ENCODE measurements at regions not wholly inside any gene's neighbourhood (a gene's known extent, or its start where the extent isn't known, plus 50 kb on each side); places are given as distances from the start of the nearest gene placed in this dataset.
"Not testable (repeated sequence)": the region's sequence is repeated elsewhere in the genome, so short reads cannot be mapped to it uniquely, and the experiment has no call there.

DNA sequence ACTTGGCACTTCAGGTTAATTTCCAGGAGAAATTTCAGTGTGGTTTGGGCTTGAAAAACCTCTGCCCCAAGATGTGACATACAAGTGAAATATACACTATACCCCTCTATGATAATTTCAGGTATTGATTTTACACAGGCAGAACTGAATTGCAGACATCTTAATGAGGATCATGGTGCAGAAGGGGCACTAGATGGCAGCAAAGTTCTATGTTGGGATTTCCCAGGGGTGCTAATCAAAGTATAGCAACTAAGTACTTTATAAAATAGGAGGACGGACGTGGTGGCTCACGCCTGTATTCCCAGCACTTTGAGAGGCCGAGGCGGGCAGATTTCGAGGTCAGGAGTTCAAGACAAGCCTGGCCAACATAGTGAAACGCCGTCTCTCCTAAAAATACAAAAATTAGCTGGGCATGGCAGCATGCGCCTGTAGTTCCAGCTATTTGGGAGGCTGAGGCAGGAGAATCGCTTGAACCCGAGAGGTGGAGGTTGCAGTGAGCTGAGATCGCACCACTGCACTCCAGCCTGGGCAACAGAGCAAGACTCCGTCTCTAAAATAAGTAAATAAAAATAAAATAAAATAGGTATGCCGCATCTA is 555.7 kb downstream of the ETS1 start:
- H3K4me1 ChIP-seq; H3K36me3 ChIP-seq; H3K9me3 ChIP-seq; DNase-seq; intact Hi-C loops (cut with DNase I); H3K4me3 ChIP-seq; H3K27ac ChIP-seq: not testable (repeated sequence)
- peaks cover 0 to 28% (median 0%) of the 10 kb centered on the region in 4 donors for H3K27me3 ChIP-seq
- WGBS, 2 donors: 51 to 52% methylated on average over 14 of the region's 14 CpGs
- TF ChIP-seq, protein P1, sequence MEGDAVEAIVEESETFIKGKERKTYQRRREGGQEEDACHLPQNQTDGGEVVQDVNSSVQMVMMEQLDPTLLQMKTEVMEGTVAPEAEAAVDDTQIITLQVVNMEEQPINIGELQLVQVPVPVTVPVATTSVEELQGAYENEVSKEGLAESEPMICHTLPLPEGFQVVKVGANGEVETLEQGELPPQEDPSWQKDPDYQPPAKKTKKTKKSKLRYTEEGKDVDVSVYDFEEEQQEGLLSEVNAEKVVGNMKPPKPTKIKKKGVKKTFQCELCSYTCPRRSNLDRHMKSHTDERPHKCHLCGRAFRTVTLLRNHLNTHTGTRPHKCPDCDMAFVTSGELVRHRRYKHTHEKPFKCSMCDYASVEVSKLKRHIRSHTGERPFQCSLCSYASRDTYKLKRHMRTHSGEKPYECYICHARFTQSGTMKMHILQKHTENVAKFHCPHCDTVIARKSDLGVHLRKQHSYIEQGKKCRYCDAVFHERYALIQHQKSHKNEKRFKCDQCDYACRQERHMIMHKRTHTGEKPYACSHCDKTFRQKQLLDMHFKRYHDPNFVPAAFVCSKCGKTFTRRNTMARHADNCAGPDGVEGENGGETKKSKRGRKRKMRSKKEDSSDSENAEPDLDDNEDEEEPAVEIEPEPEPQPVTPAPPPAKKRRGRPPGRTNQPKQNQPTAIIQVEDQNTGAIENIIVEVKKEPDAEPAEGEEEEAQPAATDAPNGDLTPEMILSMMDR (IDR thresholded peaks at IDR 0.05): peak; percentile 32 to 79 (median 73)

GRCh38 chr11:128029219-128029722 is 558.1 kb downstream of the ETS1 start:
- 0% methylated on average over 1 of the region's 1 CpG for WGBS, 2 donors
- no peak overlapping the region for H3K27ac ChIP-seq
- no peak for DNase-seq
- no peaks in the 10 kb centered on the region for H3K9me3 ChIP-seq
- H3K4me1 ChIP-seq: no peaks in the 10 kb centered on the region
- no peaks in the 10 kb centered on the region for H3K36me3 ChIP-seq
- no peak for TF ChIP-seq POLR2A (IDR thresholded peaks at IDR 0.05)
- intact Hi-C loops (cut with DNase I): no loop called here
- H3K4me3 ChIP-seq: no peak overlapping the region
- peaks cover 0 to 32% (median 0%) of the 10 kb centered on the region in 4 donors for H3K27me3 ChIP-seq

- Histone ChIP-seq H3K9me3 (no peaks in the 10 kb centered on the region), H3K36me3 (no peaks in the 10 kb centered on the region), H3K4me1 (no peaks in the 10 kb centered on the region), H3K27ac (no peak overlapping the region), H3K4me3 (no peak overlapping the region), H3K27me3 (peaks cover 0 to 28% (median 0%) of the 10 kb centered on the region in 4 donors)
- WGBS, 2 donors: 20 to 29% methylated on average over 6 of the region's 6 CpGs
- DNase-seq: no peak
- intact Hi-C loops (cut with DNase I): no loop called here
- no peak for TF ChIP-seq POLR2A (IDR thresholded peaks at IDR 0.05)
- TF ChIP-seq, protein P1 (IDR thresholded peaks at IDR 0.05): no peak
Observed at GRCh38 chr11:128026596-128026995, 560.8 kb downstream of the ETS1 start.

DNA sequence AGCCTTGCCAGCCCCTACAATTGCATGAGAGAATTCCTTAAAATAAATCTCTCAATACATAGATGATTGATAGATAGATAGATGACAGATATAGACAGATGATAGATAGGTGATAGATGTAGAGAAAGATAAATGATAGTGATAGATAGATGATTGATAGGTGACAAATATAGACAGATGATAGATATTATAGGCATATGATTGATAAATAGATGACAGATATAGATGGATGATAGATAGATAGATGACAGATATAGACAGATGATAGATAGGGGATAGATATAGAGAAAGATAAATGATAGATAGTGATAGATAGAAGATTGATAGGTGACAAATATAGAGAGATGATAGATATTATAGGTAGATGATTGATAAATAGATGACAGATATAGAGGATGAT is 564.6 kb downstream of the ETS1 start:
- no peak for DNase-seq
- Histone ChIP-seq H3K4me3 (no peak overlapping the region), H3K27ac (no peak overlapping the region), H3K9me3 (no peaks in the 10 kb centered on the region), H3K4me1 (no peaks in the 10 kb centered on the region), H3K36me3 (no peaks in the 10 kb centered on the region), H3K27me3 (peaks cover 0 to 8% (median 0%) of the 10 kb centered on the region in 4 donors)
- intact Hi-C loops (cut with DNase I): no loop called here
- TF ChIP-seq, protein P1 (IDR thresholded peaks at IDR 0.05): no peak
- no peak for TF ChIP-seq POLR2A (IDR thresholded peaks at IDR 0.05)

DNA sequence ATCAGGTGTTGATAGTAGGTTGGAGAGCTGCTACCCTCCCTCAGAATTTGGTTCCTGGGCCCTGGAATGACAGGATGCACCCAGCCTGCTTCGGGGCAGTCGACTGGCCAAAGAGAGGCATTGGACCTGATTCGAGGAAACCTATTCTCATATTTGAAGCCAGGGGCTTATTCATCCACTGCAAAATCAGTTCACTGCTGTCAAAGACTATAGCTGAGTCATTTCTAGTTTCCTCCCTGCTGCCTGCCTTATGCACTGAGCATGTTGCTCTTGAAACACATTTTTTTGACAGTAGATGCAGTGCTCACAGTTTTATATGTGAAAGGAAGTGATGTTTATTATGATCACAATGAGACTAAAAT is 565.4 kb downstream of the ETS1 start:
- H3K9me3 ChIP-seq: no peaks in the 10 kb centered on the region
- H3K4me1 ChIP-seq: no peaks in the 10 kb centered on the region
- intact Hi-C loops (cut with DNase I): no loop called here
- no peak overlapping the region for H3K27ac ChIP-seq
- H3K27me3 ChIP-seq: peaks cover 0 to 4% (median 0%) of the 10 kb centered on the region in 4 donors
- no peak for DNase-seq
- H3K4me3 ChIP-seq: no peak overlapping the region
- no peaks in the 10 kb centered on the region for H3K36me3 ChIP-seq
- WGBS, 2 donors: 56 to 63% methylated on average over 3 of the region's 3 CpGs
- TF ChIP-seq POLR2A (IDR thresholded peaks at IDR 0.05): no peak
- TF ChIP-seq, protein P1 (IDR thresholded peaks at IDR 0.05): no peak
